ENCODE measurements at regions not wholly inside any gene's neighbourhood (a gene's known extent, or its start where the extent isn't known, plus 50 kb on each side); places are given as distances from the start of the nearest gene placed in this dataset.

- TF ChIP-seq REST (IDR thresholded peaks at IDR 0.05; ENCODE audit: unreplicated experiment) (no peak), NANOG (IDR thresholded peaks at IDR 0.05; ENCODE audit: borderline replicate concordance) (no peak), EZH2 (IDR thresholded peaks at IDR 0.05; ENCODE audit: low read depth, unreplicated experiment) (no peak), ZNF114 (CRISPR knock-in tag; IDR thresholded peaks at IDR 0.05) (no peak)
- TF ChIP-seq, protein P1, sequence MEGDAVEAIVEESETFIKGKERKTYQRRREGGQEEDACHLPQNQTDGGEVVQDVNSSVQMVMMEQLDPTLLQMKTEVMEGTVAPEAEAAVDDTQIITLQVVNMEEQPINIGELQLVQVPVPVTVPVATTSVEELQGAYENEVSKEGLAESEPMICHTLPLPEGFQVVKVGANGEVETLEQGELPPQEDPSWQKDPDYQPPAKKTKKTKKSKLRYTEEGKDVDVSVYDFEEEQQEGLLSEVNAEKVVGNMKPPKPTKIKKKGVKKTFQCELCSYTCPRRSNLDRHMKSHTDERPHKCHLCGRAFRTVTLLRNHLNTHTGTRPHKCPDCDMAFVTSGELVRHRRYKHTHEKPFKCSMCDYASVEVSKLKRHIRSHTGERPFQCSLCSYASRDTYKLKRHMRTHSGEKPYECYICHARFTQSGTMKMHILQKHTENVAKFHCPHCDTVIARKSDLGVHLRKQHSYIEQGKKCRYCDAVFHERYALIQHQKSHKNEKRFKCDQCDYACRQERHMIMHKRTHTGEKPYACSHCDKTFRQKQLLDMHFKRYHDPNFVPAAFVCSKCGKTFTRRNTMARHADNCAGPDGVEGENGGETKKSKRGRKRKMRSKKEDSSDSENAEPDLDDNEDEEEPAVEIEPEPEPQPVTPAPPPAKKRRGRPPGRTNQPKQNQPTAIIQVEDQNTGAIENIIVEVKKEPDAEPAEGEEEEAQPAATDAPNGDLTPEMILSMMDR (conservative IDR thresholded peaks at IDR 0.05; ENCODE audit: low read depth in 2 of 2) = no peak; a peak in 1 of 4 replicates
Observed at GRCh38 chr2:226600184-226600583, 199.4 kb downstream of the IRS1 start (continued).

- no peak for ATAC-seq
- no peak overlapping the region for H2AFZ ChIP-seq
- H3K9me2 ChIP-seq (ENCODE audit: insufficient read depth) = peaks cover 7% of the 10 kb centered on the region; the same call in 1 of the 2 replicates
- no peaks in the 10 kb centered on the region for H3K79me2 ChIP-seq (replicated peaks; ENCODE audit: insufficient read depth)
- no peaks in the 10 kb centered on the region for H3K4me1 ChIP-seq (ENCODE audit: insufficient read depth)
- no peaks in the 10 kb centered on the region for H3K36me3 Mint-ChIP-seq (ENCODE audit: low read depth)
- H3K27ac ChIP-seq (ENCODE audit: low read depth) = no peak overlapping the region
- DNase-seq (ENCODE audit: low spot score) = no peak
- no peaks in the 10 kb centered on the region for H4K20me1 ChIP-seq (replicated peaks; ENCODE audit: insufficient read depth)
- no peaks in the 10 kb centered on the region for H3F3A ChIP-seq (replicated peaks; ENCODE audit: low read depth)
- no peaks in the 10 kb centered on the region for H3K27me3 Mint-ChIP-seq (ENCODE audit: insufficient read depth, low read depth, poor library complexity)
- H3K4me2 ChIP-seq = no peak overlapping the region
- no peak overlapping the region for H3K4me3 Mint-ChIP-seq
- H3K9me3 Mint-ChIP-seq = peaks cover 2% of the 10 kb centered on the region; the same call in 1 of the 3 replicates
- no peak overlapping the region for H3K27ac Mint-ChIP-seq
- no peak for TF ChIP-seq EZH2 (IDR thresholded peaks at IDR 0.05; ENCODE audit: low read depth, unreplicated experiment)
- H3K4me1 Mint-ChIP-seq = no peaks in the 10 kb centered on the region
- H3K4me3 ChIP-seq = no peak overlapping the region
- H3K27me3 ChIP-seq (ENCODE audit: insufficient read depth) = no peaks in the 10 kb centered on the region
- no peaks in the 10 kb centered on the region for H3K36me3 ChIP-seq (ENCODE audit: insufficient read depth)
Observed at GRCh38 chr2:226589043-226589442, 210.6 kb downstream of the IRS1 start.

DNA sequence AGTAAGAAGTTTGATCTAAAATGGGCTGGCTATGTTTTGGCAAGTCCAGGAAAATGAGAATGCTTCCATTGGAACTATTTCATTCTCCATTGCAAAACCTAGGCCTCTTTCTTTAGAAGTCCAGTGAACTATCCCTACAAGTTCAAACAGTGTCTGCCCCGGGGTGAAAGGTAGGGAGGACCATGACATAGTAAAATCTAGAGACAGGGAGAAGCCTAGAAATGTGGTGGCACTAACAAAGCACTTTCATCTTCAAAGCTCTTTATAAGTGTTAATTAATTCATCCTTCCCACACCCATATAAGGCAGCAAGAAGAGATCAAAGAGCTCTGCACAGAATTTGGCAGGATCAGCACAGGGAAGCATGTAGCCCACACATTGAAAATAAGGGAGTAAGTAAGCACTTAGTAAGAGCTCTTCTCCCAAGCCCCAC is 214.5 kb downstream of the IRS1 start:
- DNase-seq (ENCODE audit: low spot score) (no peak), ATAC-seq (no peak)
- Histone ChIP-seq H3K27ac (ENCODE audit: low read depth) (no peak overlapping the region), H3K4me3 (no peak overlapping the region), H3F3A (replicated peaks; ENCODE audit: low read depth) (no peaks in the 10 kb centered on the region), H3K36me3 (ENCODE audit: insufficient read depth) (no peaks in the 10 kb centered on the region), H3K9me2 (ENCODE audit: insufficient read depth) (peaks cover 15% of the 10 kb centered on the region), H3K27me3 (ENCODE audit: insufficient read depth) (no peaks in the 10 kb centered on the region), H4K20me1 (replicated peaks; ENCODE audit: insufficient read depth) (no peaks in the 10 kb centered on the region), H3K4me2 (no peak overlapping the region), H2AFZ (no peak overlapping the region), H3K79me2 (replicated peaks; ENCODE audit: insufficient read depth) (no peaks in the 10 kb centered on the region), H3K4me1 (ENCODE audit: insufficient read depth) (peaks cover 14% of the 10 kb centered on the region; the same call in 1 of the 2 replicates)
- Mint-ChIP-seq H3K27me3 (ENCODE audit: insufficient read depth, low read depth, poor library complexity) (no peaks in the 10 kb centered on the region), H3K9me3 (no peaks in the 10 kb centered on the region), H3K27ac (no peak overlapping the region), H3K4me3 (no peak overlapping the region), H3K36me3 (ENCODE audit: low read depth) (no peaks in the 10 kb centered on the region), H3K4me1 (peaks cover 19% of the 10 kb centered on the region)
- TF ChIP-seq CREB1 (CRISPR knock-in tag; IDR thresholded peaks at IDR 0.05; ENCODE audit: low read depth) (no peak), ZNF114 (CRISPR knock-in tag; IDR thresholded peaks at IDR 0.05) (no peak), EZH2 (IDR thresholded peaks at IDR 0.05; ENCODE audit: low read depth, unreplicated experiment) (no peak)
- TF ChIP-seq, protein P2, sequence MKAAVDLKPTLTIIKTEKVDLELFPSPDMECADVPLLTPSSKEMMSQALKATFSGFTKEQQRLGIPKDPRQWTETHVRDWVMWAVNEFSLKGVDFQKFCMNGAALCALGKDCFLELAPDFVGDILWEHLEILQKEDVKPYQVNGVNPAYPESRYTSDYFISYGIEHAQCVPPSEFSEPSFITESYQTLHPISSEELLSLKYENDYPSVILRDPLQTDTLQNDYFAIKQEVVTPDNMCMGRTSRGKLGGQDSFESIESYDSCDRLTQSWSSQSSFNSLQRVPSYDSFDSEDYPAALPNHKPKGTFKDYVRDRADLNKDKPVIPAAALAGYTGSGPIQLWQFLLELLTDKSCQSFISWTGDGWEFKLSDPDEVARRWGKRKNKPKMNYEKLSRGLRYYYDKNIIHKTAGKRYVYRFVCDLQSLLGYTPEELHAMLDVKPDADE (IDR thresholded peaks at IDR 0.05) = no peak
